Loucy (cell line): ENCODE measurements at regions not wholly inside any gene's neighbourhood (a gene's known extent, or its start where the extent isn't known, plus 50 kb on each side); places are given as distances from the start of the nearest gene placed in this dataset.

ENCODE experiments used
- H2AFZ ChIP-seq: fragments of 200-600 bp; sonication (generic); 2 replicates; pipeline ENCODE4 v1.6.0; 2016; ENCODE audit warnings: antibody characterized with exemption, mild to moderate bottlenecking, low read length, moderate library complexity
- H3F3A ChIP-seq: fragments of 200-600 bp; 2 replicates; pipeline ENCODE4 v1.6.0; 2016; ENCODE audit warnings: antibody characterized with exemption, low read depth, mild to moderate bottlenecking
- H3K27me3 ChIP-seq: fragments of 200-600 bp; sonication (generic); 2 replicates; pipeline ENCODE4 v1.6.1; 2014; ENCODE audit warnings: low read length, mild to moderate bottlenecking; ENCODE audit not compliant: insufficient read depth, poor library complexity, severe bottlenecking
- H3K36me3 ChIP-seq: fragments of 200-600 bp; sonication (generic); 2 replicates; pipeline ENCODE4 v1.6.1; 2016; ENCODE audit warnings: low read length; ENCODE audit not compliant: insufficient read depth
- H3K4me1 ChIP-seq: fragments of 200-600 bp; sonication (generic); 2 replicates; pipeline ENCODE4 v1.5.1; 2014; ENCODE audit warnings: low read length, mild to moderate bottlenecking; ENCODE audit not compliant: insufficient read depth, poor library complexity, severe bottlenecking
- H3K4me2 ChIP-seq: fragments of 200-600 bp; sonication (generic); 2 replicates; pipeline ENCODE4 v1.6.0; 2014; ENCODE audit warnings: antibody characterized with exemption, low read length, low read depth, mild to moderate bottlenecking; ENCODE audit not compliant: poor library complexity, severe bottlenecking
- H3K4me3 ChIP-seq: fragments of 200-600 bp; sonication (generic); 2 replicates; pipeline ENCODE4 v1.5.1; 2014; ENCODE audit warnings: low read length, mild to moderate bottlenecking, mixed read lengths; ENCODE audit not compliant: poor library complexity, severe bottlenecking
- H3K79me2 ChIP-seq: fragments of 200-600 bp; sonication (generic); 2 replicates; pipeline ENCODE4 v1.6.1; 2014; ENCODE audit warnings: low read length; ENCODE audit not compliant: insufficient read depth
- H3K9ac ChIP-seq: fragments of 200-600 bp; sonication (generic); 2 replicates; pipeline ENCODE4 v1.6.0; 2014; ENCODE audit warnings: mild to moderate bottlenecking, low read depth, low read length, moderate library complexity; ENCODE audit not compliant: poor library complexity, severe bottlenecking
- H3K9me2 ChIP-seq: fragments of 200-600 bp; sonication (generic); replicated peaks from 2 replicates; pipeline ENCODE4 v1.6.1; 2016; ENCODE audit warnings: low read depth, low read length, mixed read lengths
- H3K9me3 ChIP-seq: fragments of 200-600 bp; sonication (generic); 2 replicates; pipeline ENCODE4 v1.6.1; 2014; ENCODE audit warnings: mild to moderate bottlenecking, antibody characterized with exemption, low read length, low read depth; ENCODE audit not compliant: insufficient read depth
- H4K20me1 ChIP-seq: fragments of 200-600 bp; sonication (generic); 2 replicates; pipeline ENCODE4 v1.6.0; 2014; ENCODE audit warnings: antibody characterized with exemption, low read length, mild to moderate bottlenecking; ENCODE audit not compliant: insufficient read depth, poor library complexity, severe bottlenecking
- EZH2phosphoT487 ChIP-seq: fragments of 200-600 bp; IDR thresholded peaks from 2 replicates; pipeline ENCODE4 v1.6.1; 2018; ENCODE audit warnings: antibody characterized with exemption, mild to moderate bottlenecking, moderate library complexity, borderline replicate concordance
- TF ChIP-seq, protein P1 (sequence below): fragments of 200-600 bp; sonication (generic); conservative IDR thresholded peaks from 2 replicates; pipeline ENCODE4 v1.5.1; 2014; ENCODE audit warnings: mild to moderate bottlenecking, antibody characterized with exemption, low read length

DNA sequence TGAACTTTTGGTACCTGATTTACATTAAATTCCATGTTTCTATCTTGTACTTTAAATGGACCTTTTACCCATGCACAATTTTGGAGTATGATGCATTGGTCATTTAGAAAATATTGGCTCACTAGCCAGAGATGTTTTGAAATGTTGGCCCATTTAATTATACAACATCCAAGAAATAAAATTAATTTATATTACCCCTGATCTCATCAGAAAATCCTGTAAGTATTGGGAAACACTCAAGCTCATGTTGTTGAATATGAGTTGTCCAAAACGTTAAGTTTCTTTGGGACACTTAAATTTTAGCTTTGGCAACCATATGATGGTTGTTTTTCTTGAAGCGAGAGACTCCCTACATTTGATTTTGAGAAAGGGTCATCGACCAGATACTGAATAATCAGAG, 492.7 kb downstream of the RPS24 start:
- Histone ChIP-seq H4K20me1 (no peaks in the 10 kb centered on the region), H3K36me3 (no peaks in the 10 kb centered on the region), H3K27me3 (no peaks in the 10 kb centered on the region), H2AFZ (no peak overlapping the region), H3F3A (no peaks in the 10 kb centered on the region), H3K79me2 (no peaks in the 10 kb centered on the region), H3K4me1 (no peaks in the 10 kb centered on the region), H3K9me2 (no peaks in the 10 kb centered on the region), H3K4me3 (no peak overlapping the region), H3K9me3 (no peaks in the 10 kb centered on the region), H3K4me2 (no peak overlapping the region), H3K9ac (no peak overlapping the region)
- TF ChIP-seq, protein P1, sequence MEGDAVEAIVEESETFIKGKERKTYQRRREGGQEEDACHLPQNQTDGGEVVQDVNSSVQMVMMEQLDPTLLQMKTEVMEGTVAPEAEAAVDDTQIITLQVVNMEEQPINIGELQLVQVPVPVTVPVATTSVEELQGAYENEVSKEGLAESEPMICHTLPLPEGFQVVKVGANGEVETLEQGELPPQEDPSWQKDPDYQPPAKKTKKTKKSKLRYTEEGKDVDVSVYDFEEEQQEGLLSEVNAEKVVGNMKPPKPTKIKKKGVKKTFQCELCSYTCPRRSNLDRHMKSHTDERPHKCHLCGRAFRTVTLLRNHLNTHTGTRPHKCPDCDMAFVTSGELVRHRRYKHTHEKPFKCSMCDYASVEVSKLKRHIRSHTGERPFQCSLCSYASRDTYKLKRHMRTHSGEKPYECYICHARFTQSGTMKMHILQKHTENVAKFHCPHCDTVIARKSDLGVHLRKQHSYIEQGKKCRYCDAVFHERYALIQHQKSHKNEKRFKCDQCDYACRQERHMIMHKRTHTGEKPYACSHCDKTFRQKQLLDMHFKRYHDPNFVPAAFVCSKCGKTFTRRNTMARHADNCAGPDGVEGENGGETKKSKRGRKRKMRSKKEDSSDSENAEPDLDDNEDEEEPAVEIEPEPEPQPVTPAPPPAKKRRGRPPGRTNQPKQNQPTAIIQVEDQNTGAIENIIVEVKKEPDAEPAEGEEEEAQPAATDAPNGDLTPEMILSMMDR = no peak
- TF ChIP-seq EZH2phosphoT487 = no peak

DNA sequence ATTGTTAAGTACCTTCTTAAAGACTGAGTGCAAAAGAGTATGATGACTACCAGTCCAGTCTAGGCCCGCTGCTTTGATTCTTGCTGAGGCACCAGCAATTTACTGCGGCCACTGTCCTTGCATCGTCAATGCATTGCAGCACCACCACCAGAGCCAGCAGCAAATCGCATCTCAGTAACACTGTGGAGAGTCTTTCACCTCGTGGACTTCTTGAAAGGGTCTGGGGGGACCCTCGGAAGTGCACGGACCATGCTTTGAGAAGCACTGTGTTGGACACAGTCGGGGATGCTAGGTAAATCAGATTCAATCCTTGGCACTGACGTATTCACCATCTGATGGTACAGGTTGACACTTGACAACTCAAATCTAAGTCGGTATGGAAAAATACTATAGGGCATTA, 493.6 kb downstream of the RPS24 start:
- Histone ChIP-seq H3K4me1 (no peaks in the 10 kb centered on the region), H3K9me2 (no peaks in the 10 kb centered on the region), H2AFZ (no peak overlapping the region), H3K36me3 (no peaks in the 10 kb centered on the region), H3K9ac (no peak overlapping the region), H3K27me3 (no peaks in the 10 kb centered on the region), H3F3A (no peaks in the 10 kb centered on the region), H4K20me1 (no peaks in the 10 kb centered on the region), H3K79me2 (no peaks in the 10 kb centered on the region), H3K4me2 (no peak overlapping the region), H3K9me3 (no peaks in the 10 kb centered on the region), H3K4me3 (no peak overlapping the region)
- TF ChIP-seq, protein P1 = no peak
- TF ChIP-seq EZH2phosphoT487 = no peak

DNA sequence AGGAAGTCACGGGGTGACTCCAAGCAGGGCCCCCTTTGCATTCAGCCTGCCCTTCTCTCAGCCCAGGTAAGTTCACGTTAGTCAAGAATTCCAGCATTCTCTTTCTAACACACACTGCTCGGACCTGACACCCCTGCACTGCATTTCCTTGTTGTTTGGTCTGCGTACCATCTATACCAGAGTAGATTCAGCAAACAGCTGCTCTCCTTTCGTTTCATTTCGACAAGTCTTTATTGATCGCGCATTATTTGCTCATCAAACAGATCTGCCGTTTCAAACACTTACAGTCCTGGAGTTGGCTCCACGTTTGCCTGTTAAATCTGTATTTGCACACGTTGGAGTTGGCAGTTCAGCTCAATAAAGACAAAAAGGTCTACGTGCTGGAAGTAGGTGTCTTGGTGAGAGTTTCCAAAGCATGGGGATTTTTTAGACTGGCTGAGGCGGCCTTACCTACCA, 495.1 kb downstream of the RPS24 start:
- no peak overlapping the region for H3K4me2 ChIP-seq
- no peak overlapping the region for H2AFZ ChIP-seq
- no peak overlapping the region for H3K9ac ChIP-seq
- H3K9me3 ChIP-seq = no peaks in the 10 kb centered on the region
- no peaks in the 10 kb centered on the region for H3F3A ChIP-seq
- no peaks in the 10 kb centered on the region for H3K9me2 ChIP-seq
- no peaks in the 10 kb centered on the region for H4K20me1 ChIP-seq
- H3K4me1 ChIP-seq = no peaks in the 10 kb centered on the region
- TF ChIP-seq, protein P1 = no peak
- no peak for TF ChIP-seq EZH2phosphoT487
- H3K36me3 ChIP-seq = no peaks in the 10 kb centered on the region
- no peak overlapping the region for H3K4me3 ChIP-seq
- no peaks in the 10 kb centered on the region for H3K27me3 ChIP-seq
- H3K79me2 ChIP-seq = no peaks in the 10 kb centered on the region
